Astrocyte of the cerebellum (primary cell): ENCODE measurements at regions not wholly inside any gene's neighbourhood (a gene's known extent, or its start where the extent isn't known, plus 50 kb on each side); places are given as distances from the start of the nearest gene placed in this dataset.
"Not testable (repeated sequence)": the region's sequence is repeated elsewhere in the genome, so short reads cannot be mapped to it uniquely, and the experiment has no call there.

Experiments
- DNase-seq: peaks from one replicate; pipeline ENCODE4 v3.0.0-alpha.2; 2011; ENCODE audit warnings: low read depth
- H3K4me3 ChIP-seq: 2 replicates; pipeline ENCODE4 v1.5.1; 2011; ENCODE audit warnings: mild to moderate bottlenecking, low read depth, low read length, moderate library complexity
- in situ Hi-C: cut with HindIII; loops from 2 replicates; pipeline ENCODE4 v1.10.0; 2017; ENCODE audit warnings: low sequenced_read_pairs
- TF ChIP-seq, protein P1 (sequence below): IDR thresholded peaks from 2 replicates; pipeline ENCODE4 v1.5.1; 2012; ENCODE audit warnings: low read length, low read depth, moderate library complexity, mild to moderate bottlenecking; ENCODE audit errors: missing control alignments

DNA sequence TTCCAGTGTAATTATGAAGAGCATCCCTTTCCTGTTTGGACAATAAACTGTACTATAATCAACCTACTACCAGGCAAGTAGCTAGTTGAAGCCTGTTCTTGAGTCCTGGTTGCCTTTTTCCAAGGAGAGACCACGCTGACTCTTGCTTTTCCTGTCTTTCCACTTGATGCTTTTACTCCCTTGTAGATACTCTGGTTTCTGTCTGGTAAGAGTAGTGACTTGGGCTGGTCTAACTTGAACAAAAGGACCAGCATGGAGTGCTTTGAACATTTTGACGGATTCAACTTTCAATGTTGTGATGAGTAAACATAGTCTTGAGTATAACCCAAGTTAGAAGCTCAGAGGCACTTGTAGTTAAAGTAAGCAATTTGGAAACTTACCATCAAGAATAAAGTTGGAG is 464.3 kb downstream of the GADD45G start:
- H3K4me3 ChIP-seq, result no peak overlapping the region
- in situ Hi-C loops, result no loop called here
- TF ChIP-seq, protein P1, sequence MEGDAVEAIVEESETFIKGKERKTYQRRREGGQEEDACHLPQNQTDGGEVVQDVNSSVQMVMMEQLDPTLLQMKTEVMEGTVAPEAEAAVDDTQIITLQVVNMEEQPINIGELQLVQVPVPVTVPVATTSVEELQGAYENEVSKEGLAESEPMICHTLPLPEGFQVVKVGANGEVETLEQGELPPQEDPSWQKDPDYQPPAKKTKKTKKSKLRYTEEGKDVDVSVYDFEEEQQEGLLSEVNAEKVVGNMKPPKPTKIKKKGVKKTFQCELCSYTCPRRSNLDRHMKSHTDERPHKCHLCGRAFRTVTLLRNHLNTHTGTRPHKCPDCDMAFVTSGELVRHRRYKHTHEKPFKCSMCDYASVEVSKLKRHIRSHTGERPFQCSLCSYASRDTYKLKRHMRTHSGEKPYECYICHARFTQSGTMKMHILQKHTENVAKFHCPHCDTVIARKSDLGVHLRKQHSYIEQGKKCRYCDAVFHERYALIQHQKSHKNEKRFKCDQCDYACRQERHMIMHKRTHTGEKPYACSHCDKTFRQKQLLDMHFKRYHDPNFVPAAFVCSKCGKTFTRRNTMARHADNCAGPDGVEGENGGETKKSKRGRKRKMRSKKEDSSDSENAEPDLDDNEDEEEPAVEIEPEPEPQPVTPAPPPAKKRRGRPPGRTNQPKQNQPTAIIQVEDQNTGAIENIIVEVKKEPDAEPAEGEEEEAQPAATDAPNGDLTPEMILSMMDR, result no peak
- no peak for DNase-seq

DNA sequence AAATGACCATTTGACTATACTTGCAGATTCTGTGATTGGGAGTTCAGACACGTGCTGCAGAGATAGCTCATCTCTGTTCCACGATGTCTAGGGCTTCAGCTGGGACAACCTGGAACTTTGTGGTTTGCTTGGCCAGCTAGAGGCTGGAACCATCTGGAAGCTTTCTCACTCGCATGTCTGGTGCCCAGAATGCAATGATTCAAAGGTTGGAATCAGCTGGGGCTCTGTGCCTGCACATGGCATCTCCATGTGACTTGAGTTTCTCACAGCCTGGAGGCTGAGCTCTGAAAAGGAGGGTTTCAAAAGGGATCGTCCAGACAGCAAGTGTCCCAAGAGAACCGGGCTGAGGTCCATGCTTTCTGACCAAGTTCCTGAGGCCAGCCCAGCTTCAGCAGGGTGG is 465.2 kb downstream of the GADD45G start:
- DNase-seq, result no peak
- TF ChIP-seq, protein P1, result no peak
- H3K4me3 ChIP-seq, result no peak overlapping the region
- in situ Hi-C loops, result no loop called here

DNA sequence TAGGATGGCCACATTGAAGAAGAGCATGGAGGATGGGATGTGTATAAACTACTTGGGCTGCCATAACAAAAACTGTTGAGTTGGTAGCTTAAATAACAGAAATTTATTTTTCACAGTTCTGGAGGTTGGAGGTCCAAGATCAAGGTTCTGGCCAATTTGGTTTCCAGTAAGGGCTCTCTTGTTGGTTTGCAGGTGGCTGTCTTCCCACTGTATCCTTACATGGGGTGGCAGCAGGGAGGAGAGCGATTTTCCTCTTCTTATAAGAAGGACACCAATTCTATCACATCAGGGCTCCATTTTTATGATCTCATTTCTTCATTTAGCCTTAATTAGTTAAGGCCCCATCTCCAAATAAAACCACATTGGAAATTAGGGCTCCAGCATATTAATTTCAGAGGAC is 465.7 kb downstream of the GADD45G start:
- in situ Hi-C loops, result no loop called here
- TF ChIP-seq, protein P1, result no peak

DNA sequence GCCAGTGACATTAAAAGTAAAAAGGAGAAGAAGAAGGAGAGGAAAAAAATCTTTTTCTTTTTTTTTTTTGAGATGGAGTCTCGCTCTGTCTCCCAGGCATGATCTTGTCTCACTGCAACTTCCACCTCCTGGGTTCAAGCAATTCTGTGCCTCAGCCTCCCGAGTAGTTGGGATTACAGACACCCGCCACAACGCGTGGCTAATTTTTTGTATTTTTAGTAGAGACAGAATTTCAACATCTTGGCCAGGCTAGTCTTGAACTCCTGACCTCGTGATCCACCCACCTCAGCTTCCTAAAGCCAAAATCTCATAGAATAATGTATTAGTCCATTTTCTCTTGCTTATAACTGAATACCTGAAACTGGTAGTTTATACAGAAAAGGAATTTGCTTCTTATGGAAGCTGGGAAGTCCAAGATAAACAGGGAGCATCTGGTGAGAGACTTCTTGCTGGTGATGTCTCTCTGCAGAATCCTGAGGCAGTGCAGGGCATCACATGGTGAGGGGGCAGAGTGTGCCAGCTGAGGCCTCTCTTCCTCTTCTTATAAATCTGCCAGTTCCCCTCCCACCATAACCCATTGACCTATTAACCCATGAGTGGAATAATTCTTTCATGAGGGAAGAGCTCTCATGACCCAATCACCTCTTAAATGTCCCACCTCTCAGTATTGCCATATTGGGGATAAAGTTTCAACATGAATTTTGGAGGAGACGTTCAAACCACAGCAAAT is 466.3 kb downstream of the GADD45G start:
- no peak for DNase-seq
- in situ Hi-C loops, result no loop called here
- TF ChIP-seq, protein P1, result no peak
- H3K4me3 ChIP-seq, result no peak overlapping the region

More for the DNA sequence above, 465.7 kb downstream of the GADD45G start:
- H3K4me3 ChIP-seq, result no peak overlapping the region
- no peak for DNase-seq

DNA sequence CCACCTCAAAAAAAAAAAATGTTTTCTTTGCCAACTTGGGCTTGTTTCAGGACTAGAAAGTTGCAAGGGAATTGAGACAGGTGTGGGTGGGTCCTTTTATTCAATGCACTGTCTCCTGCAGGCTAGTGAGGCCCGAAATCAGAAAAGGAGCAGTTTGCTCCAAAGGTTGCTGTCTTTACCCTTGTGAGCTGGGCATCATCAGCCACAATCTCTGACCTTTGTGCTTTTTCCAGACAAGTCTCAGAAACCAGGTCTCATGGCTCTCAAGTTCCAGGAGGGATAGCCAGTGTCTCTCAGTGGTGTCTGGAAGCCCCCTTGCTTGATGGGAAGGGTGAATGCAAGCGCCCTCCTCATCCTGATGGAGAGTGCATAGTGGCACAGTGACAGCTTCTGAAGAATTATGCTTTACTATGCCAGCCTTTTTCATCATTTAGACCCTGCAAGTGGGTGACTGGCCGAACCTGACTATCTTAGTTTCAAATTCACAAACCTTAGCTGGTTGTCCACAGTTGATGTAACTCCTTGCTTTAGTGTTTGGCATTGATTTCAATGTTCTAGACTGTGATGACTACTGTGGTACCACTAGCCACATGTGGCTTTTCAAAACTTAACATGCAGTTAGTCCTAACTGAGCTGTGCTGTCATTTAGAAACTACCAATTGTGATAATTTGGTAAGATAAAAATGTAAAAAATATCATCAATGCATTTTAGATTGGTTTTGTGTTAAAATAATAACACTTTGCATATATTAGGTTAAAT is 468.6 kb downstream of the GADD45G start:
- no peak overlapping the region for H3K4me3 ChIP-seq
- DNase-seq, result no peak
- TF ChIP-seq, protein P1, result no peak
- in situ Hi-C loops, result no loop called here

DNA sequence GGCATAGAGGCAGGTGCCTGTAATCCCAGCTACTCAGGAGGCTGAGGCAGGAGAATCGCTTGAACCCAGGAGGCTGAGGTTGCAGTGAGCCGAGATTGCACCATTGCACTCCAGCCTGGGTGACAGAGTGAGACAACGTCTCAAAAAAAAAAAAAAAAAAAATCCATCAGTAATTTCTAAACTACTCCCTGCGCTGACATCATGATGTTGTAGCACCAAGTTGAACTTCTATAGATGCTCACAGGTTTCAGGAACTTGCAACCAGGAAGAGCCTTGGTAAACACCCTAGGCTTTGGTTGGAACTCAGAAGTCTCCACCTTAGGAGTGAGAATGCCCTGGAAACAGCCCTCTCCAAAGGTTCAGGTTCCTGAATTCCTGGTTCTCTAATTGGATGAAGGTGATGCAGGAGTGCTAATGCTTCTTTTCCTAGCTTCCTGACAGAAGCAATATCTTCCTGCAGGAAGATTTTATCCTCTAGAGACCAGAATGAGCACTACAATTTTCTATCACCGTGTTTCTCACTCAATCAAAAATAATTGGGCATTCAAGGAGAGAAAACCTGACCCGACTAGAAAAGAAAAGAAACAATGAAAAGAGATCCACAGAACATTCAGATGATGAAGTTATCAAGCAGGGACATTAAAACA is 469.6 kb downstream of the GADD45G start:
- TF ChIP-seq, protein P1, result no peak
- H3K4me3 ChIP-seq, result no peak overlapping the region
- in situ Hi-C loops, result no loop called here
- no peak for DNase-seq

DNA sequence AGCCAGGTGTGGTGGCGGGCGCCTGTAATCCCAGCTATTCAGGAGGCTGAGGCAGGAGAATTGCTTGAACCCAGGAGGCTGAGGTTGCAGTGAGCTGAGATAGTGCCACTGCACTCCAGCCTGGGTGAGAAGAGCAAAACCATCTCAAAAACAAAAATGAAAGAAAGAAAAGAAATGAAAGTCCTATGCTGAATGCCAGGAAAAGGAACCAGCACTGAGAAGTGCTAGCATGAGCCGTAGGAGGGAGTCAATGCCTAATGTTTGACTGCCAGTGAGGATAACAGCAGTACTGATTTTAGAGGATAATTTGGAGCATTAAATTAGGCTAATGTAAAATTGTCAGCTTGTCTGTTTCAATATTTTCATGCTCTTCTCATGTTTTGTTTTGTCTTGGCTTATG is 472.8 kb downstream of the GADD45G start:
- in situ Hi-C loops, DNase-seq, H3K4me3 ChIP-seq: not testable (repeated sequence)
